ENCODE measurements at regions not wholly inside any gene's neighbourhood (a gene's known extent, or its start where the extent isn't known, plus 50 kb on each side); places are given as distances from the start of the nearest gene placed in this dataset.

- DNase-seq (ENCODE audit: low spot score): no peak
- 92% methylated on average over 1 of the region's 1 CpG for WGBS
- H3K9me3 ChIP-seq (ENCODE audit: control insufficient read depth in 4 of 4, low read length in 3 of 4): no peaks in the 10 kb centered on the region
- H3K4me3 ChIP-seq (ENCODE audit: low read depth in 1 of 3, low read length in 3 of 3): no peak overlapping the region
- H3K27me3 ChIP-seq (ENCODE audit: control insufficient read depth in 4 of 4, insufficient read depth in 4 of 4, low read length in 3 of 4): no peaks in the 10 kb centered on the region
- no peak overlapping the region for H3K9ac ChIP-seq (ENCODE audit: low read depth in 1 of 2, low read length in 2 of 2)
- no peaks in the 10 kb centered on the region for H3K4me1 ChIP-seq (ENCODE audit: control insufficient read depth in 4 of 4, insufficient read depth in 4 of 4, low read length in 3 of 4)
- TF ChIP-seq EGR1 (IDR thresholded peaks at IDR 0.05; ENCODE audit: low read depth in 2 of 2): no peak
- TF ChIP-seq RAD21 (IDR thresholded peaks at IDR 0.05): no peak
- no peak for TF ChIP-seq FOXA1 (IDR thresholded peaks at IDR 0.05)
- TF ChIP-seq, protein P1, sequence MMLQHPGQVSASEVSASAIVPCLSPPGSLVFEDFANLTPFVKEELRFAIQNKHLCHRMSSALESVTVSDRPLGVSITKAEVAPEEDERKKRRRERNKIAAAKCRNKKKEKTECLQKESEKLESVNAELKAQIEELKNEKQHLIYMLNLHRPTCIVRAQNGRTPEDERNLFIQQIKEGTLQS (IDR thresholded peaks at IDR 0.05): no peak
- no peak for TF ChIP-seq ZBTB33 (IDR thresholded peaks at IDR 0.05)
- no peak for TF ChIP-seq MAX (IDR thresholded peaks at IDR 0.05)
- TF ChIP-seq, protein P2, sequence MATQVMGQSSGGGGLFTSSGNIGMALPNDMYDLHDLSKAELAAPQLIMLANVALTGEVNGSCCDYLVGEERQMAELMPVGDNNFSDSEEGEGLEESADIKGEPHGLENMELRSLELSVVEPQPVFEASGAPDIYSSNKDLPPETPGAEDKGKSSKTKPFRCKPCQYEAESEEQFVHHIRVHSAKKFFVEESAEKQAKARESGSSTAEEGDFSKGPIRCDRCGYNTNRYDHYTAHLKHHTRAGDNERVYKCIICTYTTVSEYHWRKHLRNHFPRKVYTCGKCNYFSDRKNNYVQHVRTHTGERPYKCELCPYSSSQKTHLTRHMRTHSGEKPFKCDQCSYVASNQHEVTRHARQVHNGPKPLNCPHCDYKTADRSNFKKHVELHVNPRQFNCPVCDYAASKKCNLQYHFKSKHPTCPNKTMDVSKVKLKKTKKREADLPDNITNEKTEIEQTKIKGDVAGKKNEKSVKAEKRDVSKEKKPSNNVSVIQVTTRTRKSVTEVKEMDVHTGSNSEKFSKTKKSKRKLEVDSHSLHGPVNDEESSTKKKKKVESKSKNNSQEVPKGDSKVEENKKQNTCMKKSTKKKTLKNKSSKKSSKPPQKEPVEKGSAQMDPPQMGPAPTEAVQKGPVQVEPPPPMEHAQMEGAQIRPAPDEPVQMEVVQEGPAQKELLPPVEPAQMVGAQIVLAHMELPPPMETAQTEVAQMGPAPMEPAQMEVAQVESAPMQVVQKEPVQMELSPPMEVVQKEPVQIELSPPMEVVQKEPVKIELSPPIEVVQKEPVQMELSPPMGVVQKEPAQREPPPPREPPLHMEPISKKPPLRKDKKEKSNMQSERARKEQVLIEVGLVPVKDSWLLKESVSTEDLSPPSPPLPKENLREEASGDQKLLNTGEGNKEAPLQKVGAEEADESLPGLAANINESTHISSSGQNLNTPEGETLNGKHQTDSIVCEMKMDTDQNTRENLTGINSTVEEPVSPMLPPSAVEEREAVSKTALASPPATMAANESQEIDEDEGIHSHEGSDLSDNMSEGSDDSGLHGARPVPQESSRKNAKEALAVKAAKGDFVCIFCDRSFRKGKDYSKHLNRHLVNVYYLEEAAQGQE (IDR thresholded peaks at IDR 0.05): no peak
- TF ChIP-seq, protein P3, sequence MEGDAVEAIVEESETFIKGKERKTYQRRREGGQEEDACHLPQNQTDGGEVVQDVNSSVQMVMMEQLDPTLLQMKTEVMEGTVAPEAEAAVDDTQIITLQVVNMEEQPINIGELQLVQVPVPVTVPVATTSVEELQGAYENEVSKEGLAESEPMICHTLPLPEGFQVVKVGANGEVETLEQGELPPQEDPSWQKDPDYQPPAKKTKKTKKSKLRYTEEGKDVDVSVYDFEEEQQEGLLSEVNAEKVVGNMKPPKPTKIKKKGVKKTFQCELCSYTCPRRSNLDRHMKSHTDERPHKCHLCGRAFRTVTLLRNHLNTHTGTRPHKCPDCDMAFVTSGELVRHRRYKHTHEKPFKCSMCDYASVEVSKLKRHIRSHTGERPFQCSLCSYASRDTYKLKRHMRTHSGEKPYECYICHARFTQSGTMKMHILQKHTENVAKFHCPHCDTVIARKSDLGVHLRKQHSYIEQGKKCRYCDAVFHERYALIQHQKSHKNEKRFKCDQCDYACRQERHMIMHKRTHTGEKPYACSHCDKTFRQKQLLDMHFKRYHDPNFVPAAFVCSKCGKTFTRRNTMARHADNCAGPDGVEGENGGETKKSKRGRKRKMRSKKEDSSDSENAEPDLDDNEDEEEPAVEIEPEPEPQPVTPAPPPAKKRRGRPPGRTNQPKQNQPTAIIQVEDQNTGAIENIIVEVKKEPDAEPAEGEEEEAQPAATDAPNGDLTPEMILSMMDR (IDR thresholded peaks at IDR 0.05; ENCODE audit: low read depth, low read length, missing input control): no peak
- TF ChIP-seq FOXA2 (IDR thresholded peaks at IDR 0.05): no peak
- TF ChIP-seq NR2F2 (IDR thresholded peaks at IDR 0.05): no peak
- TF ChIP-seq JUND (IDR thresholded peaks at IDR 0.05): no peak
- no peak for TF ChIP-seq YY1 (IDR thresholded peaks at IDR 0.05)
- TF ChIP-seq GABPA (IDR thresholded peaks at IDR 0.05 in 1 of 2, conservative IDR thresholded peaks at IDR 0.05 in 1 of 2): no peak
- no peak for TF ChIP-seq RXRA (IDR thresholded peaks at IDR 0.05)
- TF ChIP-seq HNF4G (IDR thresholded peaks at IDR 0.05): no peak
- H3K27ac ChIP-seq (ENCODE audit: low read depth in 1 of 2, low read length in 2 of 2): no peak overlapping the region
- H3K36me3 ChIP-seq (ENCODE audit: control insufficient read depth in 4 of 4, insufficient read depth in 3 of 4, low read depth in 1 of 4, low read length in 3 of 4): no peaks in the 10 kb centered on the region
Observed at GRCh38 chr18:39340418-39340817, 1774.8 kb upstream of the CELF4 start.

GRCh38 chr18:39329496-39330275, 1764.1 kb upstream of the CELF4 start:
- Histone ChIP-seq H3K4me3 (ENCODE audit: low read depth in 1 of 3, low read length in 3 of 3) (no peak overlapping the region), H3K27ac (ENCODE audit: low read depth in 1 of 2, low read length in 2 of 2) (no peak overlapping the region), H3K36me3 (ENCODE audit: control insufficient read depth in 4 of 4, insufficient read depth in 3 of 4, low read depth in 1 of 4, low read length in 3 of 4) (no peaks in the 10 kb centered on the region), H3K9ac (ENCODE audit: low read depth in 1 of 2, low read length in 2 of 2) (no peak overlapping the region), H3K9me3 (ENCODE audit: control insufficient read depth in 4 of 4, low read length in 3 of 4) (no peaks in the 10 kb centered on the region), H3K4me1 (ENCODE audit: control insufficient read depth in 4 of 4, insufficient read depth in 4 of 4, low read length in 3 of 4) (no peaks in the 10 kb centered on the region), H3K27me3 (ENCODE audit: control insufficient read depth in 4 of 4, insufficient read depth in 4 of 4, low read length in 3 of 4) (no peaks in the 10 kb centered on the region)
- no peak for DNase-seq (ENCODE audit: low spot score)
- TF ChIP-seq YY1 (IDR thresholded peaks at IDR 0.05) (no peak), ZBTB33 (IDR thresholded peaks at IDR 0.05) (no peak)

Measured in liver (tissue), 8 donors.